ENCODE measurements at regions not wholly inside any gene's neighbourhood (a gene's known extent, or its start where the extent isn't known, plus 50 kb on each side); places are given as distances from the start of the nearest gene placed in this dataset.

- TF ChIP-seq CTCF (IDR thresholded peaks at IDR 0.05 in 8 of 11, conservative IDR thresholded peaks at IDR 0.05 in 3 of 11) (no peak), POLR2A (IDR thresholded peaks at IDR 0.05) (no peak), POLR2AphosphoS5 (IDR thresholded peaks at IDR 0.05) (no peak)
These were observed 370.3 kb upstream of the NOCT start for GRCh38 chr4:138645289-138645688.
